HCT116 (cell line): ENCODE measurements at regions not wholly inside any gene's neighbourhood (a gene's known extent, or its start where the extent isn't known, plus 50 kb on each side); places are given as distances from the start of the nearest gene placed in this dataset.

Experiments used
- ATAC-seq: fragments of 200-7000 bp; cut with Tn5 transposase; 2 replicates; pipeline ENCODE4 v1.9.1; 2020; ENCODE audit warnings: mild to moderate bottlenecking, moderate library complexity
- BruUV-seq: library from RNA; stranded (reverse); fragments of 400-500 nt; replicated peaks from 2 replicates; lab custom pipeline; 2021; lab: Mats Ljungman, UMichigan
- CTCF ChIA-PET: fragments of 300-600 bp; sonication (Branson Sonifier 250); formaldehyde crosslinking; loops from one replicate; lab custom pipeline; 2021; ENCODE audit warnings: antibody characterized with exemption; lab: Charles Lee
- POLR2A ChIA-PET: fragments of 300-600, 350-600 bp; sonication (Branson Sonifier 250); formaldehyde crosslinking; loops from one replicate; lab custom pipeline; 2021; ENCODE audit warnings: antibody characterized with exemption; lab: Charles Lee
- RAD21 ChIA-PET, 2 experiments: fragments of 300-600 bp; sonication (Branson Sonifier 250); formaldehyde crosslinking; loops; one replicate each; lab custom pipeline; 2023; ENCODE audit warnings: low total read pairs in 2 of 2; ENCODE audit not compliant: uncharacterized antibody in 2 of 2, unreplicated experiment in 2 of 2, low non-redundant PET in 1 of 2; lab: Charles Lee
- DNase-seq: peaks from one replicate; pipeline ENCODE4 v3.0.0-alpha.2; 2010; ENCODE audit warnings: low read depth, low spot score
- H2AFZ ChIP-seq: fragments of 200-600 bp; shearing (Covaris generic), sonication (generic); 2 replicates; pipeline ENCODE4 v1.6.1; 2017; ENCODE audit warnings: low read depth, mixed run types, mixed read lengths, antibody characterized with exemption, low read length; ENCODE audit not compliant: poor library complexity, severe bottlenecking
- H3K27ac ChIP-seq: 2 replicates; pipeline ENCODE4 v1.5.1; 2012; ENCODE audit warnings: low read depth, low read length
- H3K27me3 ChIP-seq: fragments of 200-600 bp; sonication (generic); 2 replicates; pipeline ENCODE4 v1.6.1; 2016; ENCODE audit warnings: mixed run types, low read length, mixed read lengths; ENCODE audit not compliant: insufficient read depth
- H3K36me3 ChIP-seq, 2 experiments: fragments of 200-500 bp in 1 of 2; fragments of 200-600 bp in 1 of 2; sonication (Bioruptor generic) in 1 of 2; sonication (generic) in 1 of 2; 2 replicates each; pipeline versions ENCODE4 v1.5.1 to v1.6.1; 2014 to 2016; ENCODE audit warnings: low read length in 2 of 2, inconsistent platforms in 1 of 2, mixed read lengths in 1 of 2, mixed run types in 1 of 2; ENCODE audit not compliant: insufficient read depth in 2 of 2, control insufficient read depth in 1 of 2
- H3K4me1 ChIP-seq, 2 experiments: fragments of 200-600 bp in 1 of 2; sonication (generic) in 1 of 2; 2 replicates each; pipeline versions ENCODE4 v1.5.1 to v1.6.1; 2012 to 2017; ENCODE audit warnings: low read length in 2 of 2, inconsistent platforms in 1 of 2, mild to moderate bottlenecking in 1 of 2, mixed read lengths in 1 of 2, mixed run types in 1 of 2, moderate library complexity in 1 of 2; ENCODE audit not compliant: insufficient read depth in 2 of 2, control insufficient read depth in 1 of 2
- H3K4me2 ChIP-seq: fragments of 200-600 bp; sonication (generic); 2 replicates; pipeline ENCODE4 v1.6.1; 2017; ENCODE audit warnings: mixed run types, low read length, mixed read lengths
- H3K4me3 ChIP-seq, 2 experiments: fragments of 200-600 bp in 1 of 2; sonication (generic) in 1 of 2; replicated peaks in 1 of 2; 2 replicates each; pipeline ENCODE4 v1.5.1; 2011 to 2016; ENCODE audit warnings: low read length in 2 of 2, control low read depth in 1 of 2, low read depth in 1 of 2, mild to moderate bottlenecking in 1 of 2, mixed read lengths in 1 of 2, mixed run types in 1 of 2
- H3K79me2 ChIP-seq: fragments of 200-600 bp; sonication (generic); 2 replicates; pipeline ENCODE4 v1.6.1; 2017; ENCODE audit warnings: mild to moderate bottlenecking, mixed run types, low read length, moderate library complexity, mixed read lengths; ENCODE audit not compliant: insufficient read depth
- H3K9ac ChIP-seq: fragments of 200-600 bp; sonication (generic); 2 replicates; pipeline ENCODE4 v1.6.1; 2016; ENCODE audit warnings: low read length, mixed read lengths
- H3K9me2 ChIP-seq: fragments of 200-600 bp; sonication (generic), shearing (Covaris generic); 2 replicates; pipeline ENCODE4 v1.6.1; 2017; ENCODE audit warnings: mixed run types, mild to moderate bottlenecking, moderate library complexity; ENCODE audit not compliant: insufficient read depth
- H3K9me3 ChIP-seq, 2 experiments: fragments of 200-500 bp in 1 of 2; fragments of 200-600 bp in 1 of 2; sonication (Bioruptor generic) in 1 of 2; sonication (generic) in 1 of 2; 2 replicates each; pipeline ENCODE4 v1.6.1; 2014 to 2017; ENCODE audit warnings: low read length in 2 of 2, mixed read lengths in 2 of 2, inconsistent platforms in 1 of 2, low read depth in 1 of 2, mild to moderate bottlenecking in 1 of 2, mixed run types in 1 of 2, moderate library complexity in 1 of 2; ENCODE audit not compliant: control insufficient read depth in 1 of 2, insufficient read depth in 1 of 2
- H4K20me1 ChIP-seq: fragments of 200-600 bp; sonication (generic), shearing (Covaris generic); 2 replicates; pipeline ENCODE4 v1.6.1; 2017; ENCODE audit warnings: mixed run types, mild to moderate bottlenecking, moderate library complexity; ENCODE audit not compliant: insufficient read depth
- FOSL1 ChIP-seq: IDR thresholded peaks from 2 replicates; pipeline ENCODE4 v1.6.1; 2012; ENCODE audit warnings: low read depth
- JUND ChIP-seq: IDR thresholded peaks from 2 replicates; pipeline ENCODE4 v1.6.1; 2012
- POLR2AphosphoS5 ChIP-seq: IDR thresholded peaks from 2 replicates; pipeline ENCODE4 v1.6.1; 2011; ENCODE audit warnings: mild to moderate bottlenecking, low read depth, low read length, moderate library complexity
- RAD21 ChIP-seq: IDR thresholded peaks from 2 replicates; pipeline ENCODE4 v1.6.1; 2012; ENCODE audit warnings: low read depth, mild to moderate bottlenecking
- SP1 ChIP-seq: IDR thresholded peaks from 2 replicates; pipeline ENCODE4 v1.6.1; 2012; ENCODE audit warnings: low read depth
- TCF7L2 ChIP-seq: IDR thresholded peaks from 2 replicates; pipeline ENCODE4 v1.7.0; 2011; ENCODE audit warnings: borderline replicate concordance, inconsistent platforms; ENCODE audit not compliant: insufficient read depth, insufficient read length; ENCODE audit errors: extremely low read depth
- intact Hi-C: fragments of 100-400 bp; cut with micrococcal nuclease; formaldehyde crosslinking; loops from 2 replicates; pipeline ENCODE4 v1.10.0; 2022
- TF ChIP-seq, protein P1 (sequence below): IDR thresholded peaks from 2 replicates; pipeline ENCODE4 v1.6.1; 2011; ENCODE audit warnings: mild to moderate bottlenecking, low read length, moderate library complexity; ENCODE audit not compliant: insufficient replicate concordance; ENCODE audit errors: extremely low read depth

DNA sequence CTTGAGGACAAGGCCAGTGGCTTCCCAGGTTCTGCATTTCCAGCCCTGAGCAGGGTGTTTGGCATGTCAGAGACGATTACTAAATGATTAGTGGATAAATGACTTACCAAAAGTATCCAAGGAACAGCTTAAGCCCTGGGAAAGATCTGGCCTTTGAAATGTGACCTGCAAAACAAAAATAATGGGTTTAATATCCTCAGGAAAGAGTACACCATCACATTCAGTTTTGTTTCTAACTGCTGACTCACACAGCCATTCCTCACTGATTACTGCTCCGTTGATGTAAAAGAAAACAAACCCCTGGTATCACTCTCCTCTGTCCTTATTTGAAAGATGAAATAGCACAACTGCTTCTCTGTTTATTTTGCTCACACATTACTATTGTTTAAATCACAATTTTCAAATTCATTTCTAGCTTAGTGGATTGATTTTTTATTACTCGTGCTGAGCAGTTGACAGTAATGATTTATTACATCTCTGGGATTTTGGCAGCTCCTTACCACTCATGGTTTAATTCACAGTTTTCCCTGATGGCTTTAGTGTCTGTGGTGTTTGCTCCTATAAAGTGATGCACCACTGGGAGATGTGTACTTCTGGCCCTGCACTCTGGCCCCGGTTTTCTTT, 117.0 kb downstream of the CBLL2 start:
- Histone ChIP-seq H3K9ac (no peak overlapping the region), H3K27ac (no peak overlapping the region; the same call in 1 of the 2 replicates), H3K4me1 (peaks cover 0 to 16% of the 10 kb centered on the region in 2 experiments; a peak in 3 of 4 replicates)

More for the DNA sequence above, 117.0 kb downstream of the CBLL2 start:
- intact Hi-C loops: no loop called here
- RAD21 ChIA-PET: no interaction called here
- H3K9me3 ChIP-seq: no peaks in the 10 kb centered on the region
- no TSS peak for BruUV-seq
- no peaks in the 10 kb centered on the region for H3K9me2 ChIP-seq
- TF ChIP-seq RAD21: 0 out of 2 replicates have a peak, but pooled peaks have one; percentile 7
- TF ChIP-seq POLR2AphosphoS5: no peak
- peak; percentile 43 for TF ChIP-seq FOSL1
- TF ChIP-seq, protein P1, sequence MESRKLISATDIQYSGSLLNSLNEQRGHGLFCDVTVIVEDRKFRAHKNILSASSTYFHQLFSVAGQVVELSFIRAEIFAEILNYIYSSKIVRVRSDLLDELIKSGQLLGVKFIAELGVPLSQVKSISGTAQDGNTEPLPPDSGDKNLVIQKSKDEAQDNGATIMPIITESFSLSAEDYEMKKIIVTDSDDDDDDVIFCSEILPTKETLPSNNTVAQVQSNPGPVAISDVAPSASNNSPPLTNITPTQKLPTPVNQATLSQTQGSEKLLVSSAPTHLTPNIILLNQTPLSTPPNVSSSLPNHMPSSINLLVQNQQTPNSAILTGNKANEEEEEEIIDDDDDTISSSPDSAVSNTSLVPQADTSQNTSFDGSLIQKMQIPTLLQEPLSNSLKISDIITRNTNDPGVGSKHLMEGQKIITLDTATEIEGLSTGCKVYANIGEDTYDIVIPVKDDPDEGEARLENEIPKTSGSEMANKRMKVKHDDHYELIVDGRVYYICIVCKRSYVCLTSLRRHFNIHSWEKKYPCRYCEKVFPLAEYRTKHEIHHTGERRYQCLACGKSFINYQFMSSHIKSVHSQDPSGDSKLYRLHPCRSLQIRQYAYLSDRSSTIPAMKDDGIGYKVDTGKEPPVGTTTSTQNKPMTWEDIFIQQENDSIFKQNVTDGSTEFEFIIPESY: no peak
- TF ChIP-seq TCF7L2: no peak
- TF ChIP-seq JUND: peak; percentile 49; the same call in 1 of the 2 replicates
- TF ChIP-seq SP1: no peak
- CTCF ChIA-PET: no interaction called here
- no peak overlapping the region for H2AFZ ChIP-seq
- H3K4me3 ChIP-seq: no peak overlapping the region
- H3K27me3 ChIP-seq: no peaks in the 10 kb centered on the region
- ATAC-seq (peak; percentile 75), DNase-seq (no peak)
- POLR2A ChIA-PET: no interaction called here
- no peaks in the 10 kb centered on the region for H4K20me1 ChIP-seq
- H3K36me3 ChIP-seq: no peaks in the 10 kb centered on the region
- peak overlapping the region; percentile 35 for H3K4me2 ChIP-seq
- H3K79me2 ChIP-seq: no peaks in the 10 kb centered on the region
